ENCODE measurements at regions not wholly inside any gene's neighbourhood (a gene's known extent, or its start where the extent isn't known, plus 50 kb on each side); places are given as distances from the start of the nearest gene placed in this dataset.
"Not testable (repeated sequence)": the region's sequence is repeated elsewhere in the genome, so short reads cannot be mapped to it uniquely, and the experiment has no call there.

DNA sequence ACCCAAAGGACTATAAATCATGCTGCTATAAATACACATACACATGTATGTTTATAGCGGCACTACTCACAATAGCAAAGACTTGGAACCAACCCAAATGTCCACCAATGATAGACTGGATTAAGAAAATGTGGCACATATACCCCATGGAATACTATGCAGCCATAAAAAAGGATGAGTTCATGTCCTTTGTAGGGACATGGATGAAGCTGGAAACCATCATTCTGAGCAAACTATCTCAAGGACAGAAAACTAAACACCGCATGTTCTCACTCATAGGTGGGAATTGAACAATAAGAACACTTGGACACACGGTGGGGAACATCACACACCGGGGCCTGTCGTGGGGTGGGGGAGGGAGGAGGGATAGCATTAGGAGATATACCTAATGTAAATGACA is 383.9 kb upstream of the F9 start:
- TF ChIP-seq, protein P1, sequence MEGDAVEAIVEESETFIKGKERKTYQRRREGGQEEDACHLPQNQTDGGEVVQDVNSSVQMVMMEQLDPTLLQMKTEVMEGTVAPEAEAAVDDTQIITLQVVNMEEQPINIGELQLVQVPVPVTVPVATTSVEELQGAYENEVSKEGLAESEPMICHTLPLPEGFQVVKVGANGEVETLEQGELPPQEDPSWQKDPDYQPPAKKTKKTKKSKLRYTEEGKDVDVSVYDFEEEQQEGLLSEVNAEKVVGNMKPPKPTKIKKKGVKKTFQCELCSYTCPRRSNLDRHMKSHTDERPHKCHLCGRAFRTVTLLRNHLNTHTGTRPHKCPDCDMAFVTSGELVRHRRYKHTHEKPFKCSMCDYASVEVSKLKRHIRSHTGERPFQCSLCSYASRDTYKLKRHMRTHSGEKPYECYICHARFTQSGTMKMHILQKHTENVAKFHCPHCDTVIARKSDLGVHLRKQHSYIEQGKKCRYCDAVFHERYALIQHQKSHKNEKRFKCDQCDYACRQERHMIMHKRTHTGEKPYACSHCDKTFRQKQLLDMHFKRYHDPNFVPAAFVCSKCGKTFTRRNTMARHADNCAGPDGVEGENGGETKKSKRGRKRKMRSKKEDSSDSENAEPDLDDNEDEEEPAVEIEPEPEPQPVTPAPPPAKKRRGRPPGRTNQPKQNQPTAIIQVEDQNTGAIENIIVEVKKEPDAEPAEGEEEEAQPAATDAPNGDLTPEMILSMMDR (IDR thresholded peaks at IDR 0.05) = not testable (repeated sequence)
- not testable (repeated sequence) for TF ChIP-seq POLR2A (IDR thresholded peaks at IDR 0.05)

All from Peyer's patch (tissue), 4 donors.